Gastroesophageal sphincter (tissue), 3 donors: ENCODE measurements at regions not wholly inside any gene's neighbourhood (a gene's known extent, or its start where the extent isn't known, plus 50 kb on each side); places are given as distances from the start of the nearest gene placed in this dataset.

Source experiments
- CTCF ChIP-seq, 4 experiments: fragments of 200-600 bp in 2 of 4; fragments of 450-650 bp in 2 of 4; sonication (generic) in 1 of 4; IDR thresholded peaks; one replicate each; pipeline ENCODE4 v1.5.1; 2017 to 2019; ENCODE audit warnings: antibody characterized with exemption in 4 of 4, mild to moderate bottlenecking in 2 of 4, moderate library complexity in 2 of 4
- POLR2A ChIP-seq, 2 donors: fragments of 450-650 bp; IDR thresholded peaks; one replicate each; pipeline ENCODE4 v1.6.1; 2017; ENCODE audit warnings: antibody characterized with exemption in 2 of 2, mild to moderate bottlenecking in 2 of 2, moderate library complexity in 1 of 2

GRCh38 chr9:87425202-87425601, 72.5 kb upstream of the DAPK1 start:
- TF ChIP-seq CTCF (IDR thresholded peaks at IDR 0.05) (no peak), POLR2A (IDR thresholded peaks at IDR 0.05) (no peak)
